ENCODE measurements at regions not wholly inside any gene's neighbourhood (a gene's known extent, or its start where the extent isn't known, plus 50 kb on each side); places are given as distances from the start of the nearest gene placed in this dataset.

DNA sequence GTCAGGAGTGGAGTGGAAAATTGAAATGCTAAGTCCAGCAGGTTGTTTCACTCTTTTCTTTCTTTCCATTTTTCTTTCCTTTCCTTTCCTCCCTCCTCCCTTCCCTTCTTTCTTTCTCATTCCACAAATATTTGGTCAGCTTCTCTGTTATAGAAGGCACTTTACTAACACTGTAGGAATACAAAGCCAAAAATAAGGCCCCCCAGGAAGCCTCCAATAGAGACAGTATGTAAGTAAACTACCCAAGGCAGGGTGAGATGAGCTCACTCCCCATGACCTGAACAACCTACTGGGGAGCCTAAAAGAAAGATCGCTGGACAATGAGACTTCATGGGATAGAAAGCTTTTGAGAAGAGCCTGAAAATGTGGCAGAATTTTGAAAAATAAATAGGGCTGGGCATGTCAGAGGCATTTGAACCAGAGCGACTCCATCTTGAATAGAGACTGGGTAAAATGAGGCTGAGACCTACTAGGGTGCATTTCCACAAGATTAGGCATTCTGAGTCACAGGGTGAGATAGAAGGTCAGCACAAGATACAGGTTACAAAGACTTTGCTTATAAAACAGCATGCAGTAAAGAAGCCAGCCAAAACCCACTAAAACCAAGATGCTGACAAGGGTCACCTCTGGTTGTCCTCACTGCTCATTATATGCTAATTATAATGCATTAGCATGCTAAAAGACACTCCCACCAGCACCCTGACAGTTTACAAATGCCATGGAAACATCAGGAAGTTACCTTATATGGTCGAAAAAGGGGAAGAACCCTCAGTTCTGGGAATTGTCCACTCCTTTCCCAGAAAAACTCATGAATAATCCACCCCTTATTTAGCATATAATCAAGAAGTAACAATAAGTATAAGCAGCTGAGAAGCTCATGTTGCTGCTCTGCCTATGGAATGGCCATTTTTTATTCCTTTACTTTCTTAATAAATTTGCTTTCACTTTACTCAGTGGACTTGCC is 158.9 kb upstream of the EGFLAM start:
- DNase-seq = no peak

DNA sequence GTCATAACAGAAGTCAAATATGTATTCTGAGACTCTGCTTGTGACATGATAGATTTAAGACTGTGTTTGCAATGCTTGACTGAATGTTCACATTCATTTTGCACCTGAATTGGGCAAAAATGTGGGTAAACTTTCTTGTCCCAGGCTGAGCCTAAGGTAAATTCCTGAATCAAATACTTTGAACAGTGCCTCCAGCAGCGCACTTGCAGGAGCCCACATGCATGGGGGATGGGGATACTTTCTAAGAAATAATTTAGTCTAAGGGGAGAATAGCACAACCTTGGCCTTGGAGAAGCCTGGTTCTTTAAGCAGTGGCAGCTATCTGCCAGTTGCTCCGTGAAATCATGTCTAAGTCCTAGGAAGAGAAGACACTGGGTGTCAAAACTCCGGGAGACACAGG is 163.5 kb upstream of the EGFLAM start:
- DNase-seq = no peak

- DNase-seq = no peak
These were observed 164.5 kb upstream of the EGFLAM start for GRCh38 chr5:38093855-38094254.

DNA sequence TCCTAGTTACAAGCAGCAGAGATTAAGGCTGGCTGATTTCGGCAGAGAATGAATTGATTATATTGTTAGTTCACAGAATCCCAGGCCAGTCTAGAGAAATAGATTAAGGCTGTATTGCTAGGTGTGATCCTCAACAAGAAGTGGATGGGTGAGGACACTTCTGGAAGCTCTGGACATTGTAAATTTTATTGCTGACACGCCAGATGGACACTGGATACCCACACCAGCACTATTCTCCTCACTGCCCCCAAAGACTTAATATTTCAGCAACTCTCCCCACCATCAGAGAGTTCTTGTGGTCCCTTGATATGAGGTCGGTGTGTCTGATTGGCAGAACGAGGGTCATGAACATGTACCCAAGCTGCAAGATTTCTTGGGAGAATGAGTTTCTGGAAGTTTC is 171.6 kb upstream of the EGFLAM start:
- DNase-seq = no peak

DNA sequence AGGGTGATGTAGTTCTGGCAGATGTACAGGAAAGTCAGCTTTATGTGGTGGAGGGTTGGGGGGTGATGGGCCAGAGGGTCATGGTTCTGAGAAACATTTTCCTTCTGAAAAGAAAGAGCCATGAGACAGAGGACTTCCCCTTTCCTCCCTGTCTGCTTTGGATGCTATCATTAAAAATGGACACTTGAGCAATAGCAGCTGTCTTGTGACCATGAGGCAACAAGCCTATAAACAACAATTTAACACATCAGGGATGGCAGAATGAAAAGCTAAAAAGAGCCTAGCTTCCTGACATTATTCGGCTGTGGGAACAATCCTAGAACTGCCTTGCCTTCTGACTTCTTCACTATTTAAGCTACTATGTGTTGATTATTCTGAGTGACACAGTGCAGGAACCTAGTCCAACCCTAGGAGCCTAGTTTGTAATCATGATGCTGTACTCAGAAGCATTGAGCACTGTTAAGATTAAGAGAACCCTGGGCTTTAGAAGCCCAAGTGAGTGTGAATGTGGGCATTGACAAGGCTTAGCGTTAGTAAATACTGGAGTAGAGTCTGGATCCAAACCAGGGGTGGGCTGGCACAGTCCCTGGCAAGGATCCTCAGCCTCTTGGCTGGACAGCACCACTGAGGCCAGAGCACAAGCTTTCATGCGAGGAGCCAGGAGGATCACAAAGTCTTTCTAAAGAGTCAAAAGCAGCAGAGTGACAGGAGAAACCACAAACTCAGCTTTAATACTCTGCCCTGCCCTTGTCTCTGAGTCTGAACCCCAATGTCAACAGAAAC is 178.5 kb upstream of the EGFLAM start:
- DNase-seq = no peak

- no peak for DNase-seq
These were observed 180.2 kb upstream of the EGFLAM start for GRCh38 chr5:38078161-38078560.

- DNase-seq = no peak
These were observed 180.7 kb upstream of the EGFLAM start for GRCh38 chr5:38077652-38078051.

- no peak for DNase-seq
These were observed 186.3 kb upstream of the EGFLAM start for GRCh38 chr5:38071831-38072694.

DNA sequence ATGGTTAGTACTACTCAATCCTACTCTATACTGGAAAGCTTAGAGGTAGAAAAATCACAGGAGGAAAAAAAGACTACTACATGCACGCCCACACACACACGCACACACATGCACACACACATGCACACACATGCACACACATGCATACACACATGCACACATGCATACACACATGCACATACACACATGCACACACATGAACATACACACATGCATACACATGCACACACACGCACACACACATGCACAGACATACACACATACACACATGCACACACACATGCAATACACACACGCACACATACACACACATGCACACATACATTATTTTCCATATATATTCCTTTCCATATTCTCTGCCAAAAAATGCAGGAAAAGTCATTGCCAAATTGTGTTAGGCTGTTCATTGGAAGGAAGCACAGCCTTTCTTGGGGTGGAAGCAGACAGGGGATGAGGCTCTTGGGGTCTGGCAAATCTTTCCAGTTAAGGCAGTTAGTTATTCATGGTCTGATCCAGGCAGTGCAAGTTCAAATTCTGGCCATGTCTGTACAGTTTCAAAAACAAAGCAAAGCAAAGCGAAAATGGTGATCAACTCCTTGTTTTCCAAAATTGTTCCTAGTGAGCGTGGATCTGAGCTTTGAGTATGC is 187.9 kb upstream of the EGFLAM start:
- no peak for DNase-seq

- DNase-seq = no peak
These were observed 189.0 kb upstream of the EGFLAM start for GRCh38 chr5:38069360-38069759.

DNA sequence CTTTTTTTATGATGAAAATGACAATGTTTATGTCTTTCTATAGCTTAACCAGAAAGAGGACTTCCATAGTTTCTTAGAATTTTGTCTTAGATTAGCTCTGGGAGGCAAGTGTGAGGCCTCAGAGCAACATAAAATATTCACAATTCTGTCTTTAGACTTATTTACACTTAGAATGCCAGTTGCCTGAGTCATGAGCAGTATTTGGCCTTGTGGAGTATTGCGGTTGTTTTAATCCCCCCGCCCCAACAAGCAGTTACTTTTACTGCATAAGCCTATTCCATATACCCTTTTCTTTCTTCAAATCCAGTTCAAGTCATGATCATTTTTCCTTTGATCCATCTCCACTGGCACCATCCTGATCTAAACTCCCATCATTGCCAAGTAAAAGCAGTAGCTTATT is 198.0 kb upstream of the EGFLAM start:
- DNase-seq = peak; percentile 47

GRCh38 chr5:38059876-38060275 is 198.5 kb upstream of the EGFLAM start:
- DNase-seq = no peak

DNA sequence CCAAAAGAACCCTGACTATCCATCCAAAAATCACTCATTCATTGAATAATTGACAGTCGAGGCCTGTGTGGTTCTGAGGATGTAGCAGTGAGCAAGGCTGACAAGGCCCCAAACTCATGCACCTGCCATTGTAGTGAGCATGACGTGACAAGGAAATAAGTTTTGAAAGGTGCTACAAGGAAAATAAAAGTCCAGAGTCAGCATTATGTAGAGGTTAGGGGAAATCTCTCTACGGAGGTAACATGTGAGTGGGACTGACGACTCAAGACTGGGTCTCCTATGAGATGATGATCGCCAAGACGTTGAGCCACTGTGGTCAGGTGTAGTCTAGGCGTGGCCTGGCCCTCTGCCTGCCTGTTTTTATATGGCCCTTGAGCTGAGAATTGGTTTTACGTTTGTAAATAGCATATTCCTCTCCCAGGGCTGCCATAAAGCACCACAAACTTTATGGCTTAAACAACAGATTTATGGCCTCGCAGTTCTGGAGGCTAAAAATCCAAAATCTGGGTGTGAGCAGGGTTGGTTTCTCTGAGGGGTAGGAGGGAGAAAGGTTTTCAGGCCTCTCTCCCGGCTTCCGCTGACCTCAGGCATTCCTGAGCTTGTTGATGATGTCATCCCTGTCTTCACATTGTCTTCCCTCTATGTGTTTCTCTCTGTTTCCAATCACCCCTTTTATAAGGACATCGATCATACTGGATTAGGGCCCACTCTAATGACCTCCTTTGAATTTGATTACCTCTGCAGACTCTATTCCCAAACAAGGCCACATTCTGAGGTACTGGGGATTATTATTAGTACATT is 206.4 kb upstream of the EGFLAM start:
- peak; percentile 4 for DNase-seq

DNA sequence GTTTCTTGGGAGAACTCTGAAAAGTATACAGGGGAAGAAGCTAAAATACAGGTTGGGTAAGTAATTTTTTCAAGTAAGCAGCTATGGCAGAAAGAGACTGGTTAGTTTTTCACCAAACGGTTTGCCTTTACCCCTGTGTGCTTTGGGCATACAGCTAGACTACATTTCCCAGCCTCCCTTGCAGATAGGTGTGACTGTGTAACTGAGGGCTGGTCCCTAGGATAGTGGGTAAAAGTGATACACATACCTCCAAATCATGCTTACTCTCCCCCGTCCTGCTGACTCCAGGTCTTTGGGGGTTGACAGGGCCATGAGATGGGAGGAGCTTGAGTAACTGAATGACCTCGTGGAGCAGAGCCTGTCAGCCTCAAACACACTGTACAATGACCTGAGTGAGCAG is 208.6 kb upstream of the GDNF start:
- DNase-seq = no peak

GRCh38 chr5:38046103-38046502 is 206.3 kb upstream of the GDNF start:
- no peak for DNase-seq

- DNase-seq = no peak
These were observed 205.6 kb upstream of the GDNF start for GRCh38 chr5:38045446-38045845.

DNA sequence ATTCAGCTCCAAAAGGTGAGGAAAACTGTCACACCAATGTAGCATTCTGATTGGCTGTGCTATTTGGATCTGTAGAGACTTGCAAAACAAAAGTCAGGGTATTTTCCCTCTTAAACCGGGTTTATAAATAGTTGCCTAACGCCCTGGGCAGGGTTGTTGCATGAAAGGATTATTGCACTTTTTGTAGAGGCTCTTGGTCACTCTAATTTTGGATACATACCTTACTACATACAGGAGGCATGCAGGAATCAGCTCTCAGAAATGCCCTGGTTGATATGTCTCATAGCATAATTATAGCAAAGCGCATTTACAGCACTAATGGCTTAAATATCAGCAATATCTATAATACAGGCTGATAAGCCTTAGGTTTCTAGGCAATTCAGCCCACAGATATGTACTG is 200.0 kb upstream of the GDNF start:
- DNase-seq = no peak

DNA sequence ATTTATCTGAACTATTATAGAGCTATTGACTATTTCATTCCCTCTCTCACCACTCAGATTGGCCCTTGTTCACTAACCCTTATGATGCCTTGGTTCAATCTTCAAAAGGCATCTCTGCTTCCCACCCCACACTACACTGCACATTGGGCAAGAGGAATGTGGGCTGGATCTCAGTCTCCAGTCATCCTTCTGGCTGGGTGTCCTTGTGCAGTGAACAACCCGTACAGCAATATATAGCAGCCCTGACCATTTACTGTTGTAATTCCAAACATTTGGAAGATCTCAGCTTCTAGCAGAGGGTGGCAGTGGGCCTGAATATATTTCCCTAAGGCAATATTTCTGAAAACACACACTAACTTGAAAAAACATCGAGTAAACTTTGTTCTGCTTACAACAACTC is 199.2 kb upstream of the GDNF start:
- DNase-seq = no peak

DNA sequence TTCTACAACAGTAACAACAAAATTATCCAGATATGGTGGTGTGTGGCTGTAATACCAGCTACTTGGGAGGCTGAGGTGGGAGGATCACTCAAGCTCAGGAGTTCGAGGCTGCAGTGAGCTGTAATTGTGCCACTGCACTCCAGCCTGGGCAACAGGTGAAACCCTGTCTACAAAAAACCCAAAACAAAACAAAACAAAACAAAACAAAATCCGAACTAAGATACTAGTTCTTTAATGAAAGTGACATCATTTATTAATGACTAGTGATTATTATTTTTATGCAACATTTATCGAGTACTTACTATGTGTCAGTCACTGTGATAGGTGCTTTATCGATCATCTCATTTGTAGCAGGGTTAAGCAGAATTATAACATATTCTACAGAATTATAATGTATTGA is 196.9 kb upstream of the GDNF start:
- DNase-seq = no peak

DNA sequence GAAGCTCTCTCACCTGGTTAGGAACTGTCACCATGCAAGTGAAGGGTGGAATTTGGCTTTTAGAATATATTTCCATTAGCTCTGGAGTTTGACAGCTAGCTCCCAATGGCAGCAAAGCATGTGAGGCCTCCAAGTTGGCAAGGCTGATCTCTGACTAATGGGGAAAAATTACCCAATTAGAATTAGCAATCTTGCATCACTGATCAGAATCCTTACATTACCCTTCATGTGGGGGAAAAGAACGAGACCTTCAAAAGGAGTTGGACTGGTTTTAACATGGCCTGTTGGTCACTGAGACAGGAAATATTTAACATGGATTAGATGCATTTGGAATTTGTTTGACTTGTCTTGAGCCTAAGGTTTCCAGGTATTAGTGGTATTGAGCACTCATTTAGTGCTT is 192.3 kb upstream of the GDNF start:
- DNase-seq = no peak

DNA sequence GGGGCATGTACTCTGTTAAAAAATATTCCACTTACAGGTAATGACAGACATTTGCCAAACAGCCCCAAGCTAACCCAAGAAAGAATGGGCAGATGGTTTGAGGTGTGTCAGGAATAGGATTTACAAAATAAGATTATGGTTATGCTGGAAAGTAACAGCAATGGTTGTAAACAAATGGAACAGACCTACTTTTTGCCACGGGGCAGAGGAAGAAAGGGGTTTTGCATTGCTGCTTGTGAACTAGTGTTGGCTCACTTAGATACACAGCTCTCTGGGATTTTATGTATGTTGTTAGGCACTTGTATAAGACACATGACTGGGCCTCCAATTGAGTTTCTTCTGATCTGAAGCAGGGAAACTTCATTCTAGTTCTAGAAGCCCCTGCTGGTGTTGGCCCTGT is 191.5 kb upstream of the GDNF start:
- DNase-seq = no peak

Measured in fibroblast of skin of abdomen (primary cell).